Ovary (tissue), 7 donors: ENCODE measurements at regions not wholly inside any gene's neighbourhood (a gene's known extent, or its start where the extent isn't known, plus 50 kb on each side); places are given as distances from the start of the nearest gene placed in this dataset.

ENCODE experiments used
- DNase-seq, 5 donors: peaks; one replicate each; pipeline ENCODE4 v3.0.0-alpha.2; 2019 to 2020
- H3K27ac ChIP-seq, 2 donors: fragments of 200-600 bp; one replicate each; pipeline versions ENCODE4 v1.5.1 to v1.8.0; 2019 to 2022
- H3K27me3 ChIP-seq: fragments of 200-600 bp; one replicate; pipeline ENCODE4 v1.8.0; 2022
- H3K36me3 ChIP-seq: fragments of 200-600 bp; sonication (generic); one replicate; pipeline ENCODE4 v1.5.1; 2019
- H3K4me1 ChIP-seq: one replicate; pipeline ENCODE4 v1.8.1; 2013; ENCODE audit warnings: mild to moderate bottlenecking, moderate library complexity; ENCODE audit not compliant: insufficient read depth
- H3K4me3 ChIP-seq: fragments of 200-600 bp; sonication (generic); one replicate; pipeline ENCODE4 v1.5.1; 2017
- H3K9me3 ChIP-seq, 2 donors: fragments of 200-600 bp in 1 of 2; sonication (generic) in 1 of 2; one replicate each; pipeline versions ENCODE4 v1.5.1 to v1.8.1; 2013 to 2019; ENCODE audit warnings: mild to moderate bottlenecking in 1 of 2, moderate library complexity in 1 of 2
- CTCF ChIP-seq, 3 donors: fragments of 450-650 bp in 2 of 3; fragments of 200-600 bp in 1 of 3; IDR thresholded peaks; one replicate each; pipeline versions ENCODE4 v1.5.1 to v1.8.0; 2016 to 2022; ENCODE audit warnings: antibody characterized with exemption in 3 of 3, mild to moderate bottlenecking in 1 of 3
- EP300 ChIP-seq: sonication (generic); formaldehyde crosslinking; IDR thresholded peaks from one replicate; pipeline ENCODE4 v1.6.1; 2017; ENCODE audit warnings: antibody characterized with exemption
- POLR2A ChIP-seq: fragments of 450-650 bp; IDR thresholded peaks from one replicate; pipeline ENCODE4 v1.6.1; 2017; ENCODE audit warnings: antibody characterized with exemption, mild to moderate bottlenecking, moderate library complexity
- WGBS, 3 donors: extraction: QIAGEN DNeasy Blood & Tissue Kit in 1 of 3; methylation state at CpG; one replicate each; pipeline versions ENCODE4 v1.1.5 to v1.1.7; 2013 to 2017; 5-methylcytosine and 5-hydroxymethylcytosine counted together
- intact Hi-C, 4 donors: fragments of 100-400 bp; cut with DNase I; formaldehyde crosslinking; loops; one replicate each; pipeline versions ENCODE4 v1.11.0 to v1.15.1; 2022 to 2023
- donor health status: DM: no; HTN: no; CAD: no; lungs with moderate emphysema.
- donor health status: DM: no; HTN: no; CAD: no.
- donor health status: Bipolar disorder and iron deficiency.
- donor health status: DM: no; HTN: no; CAD: no.
- donor health status: DM: yes; HTN: yes; CAD: no.

GRCh38 chr2:204343685-204344084 is 201.6 kb upstream of the PARD3B start:
- Histone ChIP-seq H3K4me3 (no peak overlapping the region), H3K4me1 (no peaks in the 10 kb centered on the region), H3K36me3 (no peaks in the 10 kb centered on the region), H3K27me3 (no peaks in the 10 kb centered on the region), H3K9me3 (no peaks in the 10 kb centered on the region), H3K27ac (no peak overlapping the region)
- TF ChIP-seq EP300, result no peak
- 94 to 98% (median 96%) methylated on average over 2 of the region's 2 CpGs for WGBS, 3 donors
- intact Hi-C loops, result no loop called here
- no peak for DNase-seq

DNA sequence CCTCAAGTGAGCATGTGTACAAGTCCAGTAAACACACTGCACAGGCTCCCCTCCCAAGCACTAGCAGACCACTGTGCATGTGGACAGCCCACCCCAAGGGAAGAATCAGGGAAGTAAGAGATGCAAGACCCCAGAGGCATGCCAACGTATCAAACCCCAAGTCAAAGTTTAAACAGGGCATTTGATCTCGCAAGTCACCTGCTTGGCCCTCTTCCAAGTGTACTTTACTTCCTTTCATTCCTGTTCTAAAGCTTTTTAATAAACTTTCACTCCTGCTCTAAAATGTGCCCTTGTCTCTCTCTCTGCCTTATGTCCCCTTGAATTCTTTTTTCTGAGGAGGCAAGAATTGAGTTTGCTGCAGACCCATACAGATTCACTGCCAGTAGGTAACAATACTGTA is 201.2 kb upstream of the PARD3B start:
- 72 to 77% (median 73%) methylated on average over 2 of the region's 2 CpGs for WGBS, 3 donors
- intact Hi-C loops, result no loop called here
- no peaks in the 10 kb centered on the region for H3K36me3 ChIP-seq
- no peaks in the 10 kb centered on the region for H3K4me1 ChIP-seq
- no peaks in the 10 kb centered on the region for H3K9me3 ChIP-seq
- no peaks in the 10 kb centered on the region for H3K27me3 ChIP-seq
- TF ChIP-seq POLR2A (no peak), CTCF (IDR thresholded peaks at IDR 0.05) (no peak), EP300 (no peak)
- no peak overlapping the region for H3K4me3 ChIP-seq
- DNase-seq, result no peak
- H3K27ac ChIP-seq, result no peak overlapping the region

GRCh38 chr2:204346906-204347305 is 198.4 kb upstream of the PARD3B start:
- no peak for TF ChIP-seq CTCF (IDR thresholded peaks at IDR 0.05)
- DNase-seq, result no peak
- H3K4me3 ChIP-seq, result no peak overlapping the region
- intact Hi-C loops, result no loop called here
- H3K36me3 ChIP-seq, result no peaks in the 10 kb centered on the region
- H3K27ac ChIP-seq, result no peak overlapping the region
- no peaks in the 10 kb centered on the region for H3K27me3 ChIP-seq
- H3K4me1 ChIP-seq, result no peaks in the 10 kb centered on the region
- no peaks in the 10 kb centered on the region for H3K9me3 ChIP-seq
- 82 to 94% (median 91%) methylated on average over 3 of the region's 3 CpGs for WGBS, 3 donors

GRCh38 chr2:204353823-204354222 is 191.5 kb upstream of the PARD3B start:
- WGBS, 3 donors, result 23 to 25% (median 24%) methylated on average over 4 of the region's 4 CpGs
- Histone ChIP-seq H3K36me3 (no peaks in the 10 kb centered on the region), H3K27ac (no peak overlapping the region), H3K4me1 (peaks cover 3% of the 10 kb centered on the region), H3K9me3 (no peaks in the 10 kb centered on the region), H3K4me3 (no peak overlapping the region), H3K27me3 (no peaks in the 10 kb centered on the region)
- no peak for DNase-seq
- intact Hi-C loops, result no loop called here
- TF ChIP-seq EP300, result no peak
- no peak for TF ChIP-seq CTCF (IDR thresholded peaks at IDR 0.05)
- TF ChIP-seq POLR2A, result no peak

DNA sequence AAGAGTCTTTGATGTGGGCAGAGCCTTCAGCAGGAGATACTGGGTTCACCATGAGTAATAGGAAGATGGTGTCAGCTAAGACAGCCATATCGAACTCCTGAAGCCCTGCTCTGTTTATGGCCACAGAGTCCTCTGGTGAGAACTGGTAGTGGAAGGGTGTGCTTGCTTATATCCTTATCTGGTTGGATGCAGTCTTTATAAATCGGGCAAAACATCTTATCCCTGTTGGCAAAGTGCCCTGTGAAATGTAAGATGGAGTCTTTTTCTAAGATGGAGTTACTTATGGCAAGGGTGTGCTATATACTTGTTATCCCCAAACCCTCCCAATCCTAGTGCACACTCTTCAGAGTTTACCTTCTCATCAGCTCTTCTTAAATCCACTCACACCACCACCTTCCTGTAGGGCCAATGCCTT is 190.8 kb upstream of the PARD3B start:
- no peak overlapping the region for H3K27ac ChIP-seq
- H3K27me3 ChIP-seq, result no peaks in the 10 kb centered on the region
- H3K9me3 ChIP-seq, result no peaks in the 10 kb centered on the region
- TF ChIP-seq EP300 (no peak), CTCF (IDR thresholded peaks at IDR 0.05) (no peak), POLR2A (no peak)
- H3K36me3 ChIP-seq, result no peaks in the 10 kb centered on the region
- no peak for DNase-seq
- intact Hi-C loops, result no loop called here
- 59 to 65% (median 64%) methylated on average over 2 of the region's 2 CpGs for WGBS, 3 donors
- H3K4me1 ChIP-seq, result peaks cover 3% of the 10 kb centered on the region
- H3K4me3 ChIP-seq, result no peak overlapping the region
